Activated CD4-positive, alpha-beta memory T cell treated with anti-CD3 and anti-CD28 coated beads for 36 hours (primary cell): ENCODE measurements at regions not wholly inside any gene's neighbourhood (a gene's known extent, or its start where the extent isn't known, plus 50 kb on each side); places are given as distances from the start of the nearest gene placed in this dataset.
"Not testable (repeated sequence)": the region's sequence is repeated elsewhere in the genome, so short reads cannot be mapped to it uniquely, and the experiment has no call there.

Source experiments
- CTCF ChIA-PET: fragments of 350-600 bp; sonication (Branson Sonifier 250); formaldehyde crosslinking; loops from one replicate; lab custom pipeline; 2021; ENCODE audit warnings: antibody characterized with exemption, inconsistent platforms; lab: Charles Lee
- POLR2A ChIA-PET: fragments of 350-600 bp; sonication (Branson Sonifier 250); formaldehyde crosslinking; loops from one replicate; lab custom pipeline; 2021; ENCODE audit warnings: antibody characterized with exemption; lab: Charles Lee
- DNase-seq: peaks from one replicate; pipeline ENCODE4 v3.0.0-alpha.2; 2020
- H3K27ac Mint-ChIP-seq: one replicate; pipeline ENCODE4 v1.8.0; 2021; ENCODE audit warnings: mixed read lengths
- H3K27me3 Mint-ChIP-seq: one replicate; pipeline ENCODE4 v1.8.0; 2021; ENCODE audit warnings: mixed read lengths
- H3K36me3 Mint-ChIP-seq: one replicate; pipeline ENCODE4 v1.8.0; 2021; ENCODE audit warnings: mixed read lengths
- H3K4me1 Mint-ChIP-seq: one replicate; pipeline ENCODE4 v1.8.0; 2021; ENCODE audit warnings: low read depth, mixed read lengths
- H3K4me3 Mint-ChIP-seq: one replicate; pipeline ENCODE4 v1.8.0; 2021; ENCODE audit warnings: mild to moderate bottlenecking, mixed read lengths
- H3K9me3 Mint-ChIP-seq: one replicate; pipeline ENCODE4 v1.8.0; 2021; ENCODE audit warnings: mixed read lengths
- intact Hi-C: fragments of 100-400 bp; cut with micrococcal nuclease; formaldehyde crosslinking; loops from one replicate; pipeline ENCODE4 v1.15.1; 2023

DNA sequence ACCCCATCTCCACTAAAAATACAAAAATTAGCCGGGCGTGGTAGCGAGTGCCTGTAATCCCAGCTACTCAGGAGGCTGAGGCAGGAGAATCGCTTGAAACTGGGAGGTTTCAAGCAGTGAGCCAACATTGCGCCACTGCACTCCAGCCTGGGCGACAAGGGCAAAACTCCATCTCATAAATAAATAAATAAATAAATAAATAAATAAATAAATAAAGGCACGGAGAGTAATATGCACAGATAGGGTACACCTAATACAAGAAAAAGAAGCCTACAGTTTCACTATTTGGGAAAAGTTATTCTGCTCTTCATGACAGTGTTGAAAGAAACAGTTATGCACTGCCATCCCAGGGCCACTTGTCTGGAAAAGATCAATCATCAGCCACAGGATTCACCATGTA is 285.2 kb downstream of the GOLGA6L6 start:
- H3K9me3 Mint-ChIP-seq, H3K4me1 Mint-ChIP-seq, H3K27me3 Mint-ChIP-seq, H3K36me3 Mint-ChIP-seq, H3K27ac Mint-ChIP-seq, intact Hi-C loops, CTCF ChIA-PET, POLR2A ChIA-PET, H3K4me3 Mint-ChIP-seq, DNase-seq: not testable (repeated sequence)

DNA sequence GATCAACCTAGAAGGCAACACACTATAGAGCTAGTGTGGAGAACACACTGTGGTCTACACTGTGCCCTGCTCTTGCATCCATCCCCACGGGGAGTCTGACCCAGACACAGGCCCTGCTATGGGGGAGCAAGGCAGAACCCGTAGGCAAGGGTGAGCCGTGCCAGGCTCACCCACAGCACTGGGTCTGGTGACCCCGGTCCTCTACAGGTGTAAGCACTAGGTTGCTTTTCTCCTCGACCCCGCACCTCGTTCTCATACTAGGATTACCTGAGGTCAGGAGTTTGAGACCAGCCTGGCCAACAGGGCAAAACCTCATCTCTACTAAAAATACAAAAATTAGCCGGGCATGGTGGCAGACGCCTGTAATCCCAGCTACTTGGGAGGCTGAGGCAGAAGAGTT is 286.0 kb downstream of the GOLGA6L6 start:
- H3K36me3 Mint-ChIP-seq, H3K4me1 Mint-ChIP-seq, intact Hi-C loops, H3K4me3 Mint-ChIP-seq, POLR2A ChIA-PET, H3K27me3 Mint-ChIP-seq, DNase-seq, H3K9me3 Mint-ChIP-seq, CTCF ChIA-PET, H3K27ac Mint-ChIP-seq: not testable (repeated sequence)

DNA sequence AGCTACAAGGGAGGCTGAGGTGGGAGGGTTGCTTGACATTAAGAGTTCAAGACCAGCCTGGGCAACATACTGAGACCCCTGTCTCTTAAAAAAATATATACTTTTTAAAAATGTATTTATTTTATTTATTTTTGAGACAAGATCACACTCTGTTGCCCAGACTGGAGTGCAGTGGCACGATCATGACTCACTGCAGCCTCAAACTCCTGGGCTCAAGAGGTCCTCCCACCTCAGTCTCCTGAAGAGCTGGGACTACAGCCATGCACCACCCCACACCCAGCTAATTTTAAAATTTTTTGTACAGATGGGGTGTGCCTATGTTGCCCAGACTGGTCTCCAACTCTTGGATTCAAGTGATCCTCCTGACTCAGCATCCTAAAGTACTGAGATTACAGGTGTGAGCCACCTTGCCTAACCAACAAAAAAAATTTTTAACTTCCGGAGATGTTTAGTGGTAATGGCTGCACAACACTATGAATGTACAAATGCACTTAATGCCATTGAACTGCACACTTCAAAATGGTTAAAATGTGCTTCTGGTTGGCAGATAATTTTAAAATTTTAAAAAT is 288.5 kb downstream of the GOLGA6L6 start:
- H3K27me3 Mint-ChIP-seq, CTCF ChIA-PET, POLR2A ChIA-PET, intact Hi-C loops, DNase-seq, H3K4me3 Mint-ChIP-seq, H3K9me3 Mint-ChIP-seq, H3K36me3 Mint-ChIP-seq, H3K4me1 Mint-ChIP-seq, H3K27ac Mint-ChIP-seq: not testable (repeated sequence)

DNA sequence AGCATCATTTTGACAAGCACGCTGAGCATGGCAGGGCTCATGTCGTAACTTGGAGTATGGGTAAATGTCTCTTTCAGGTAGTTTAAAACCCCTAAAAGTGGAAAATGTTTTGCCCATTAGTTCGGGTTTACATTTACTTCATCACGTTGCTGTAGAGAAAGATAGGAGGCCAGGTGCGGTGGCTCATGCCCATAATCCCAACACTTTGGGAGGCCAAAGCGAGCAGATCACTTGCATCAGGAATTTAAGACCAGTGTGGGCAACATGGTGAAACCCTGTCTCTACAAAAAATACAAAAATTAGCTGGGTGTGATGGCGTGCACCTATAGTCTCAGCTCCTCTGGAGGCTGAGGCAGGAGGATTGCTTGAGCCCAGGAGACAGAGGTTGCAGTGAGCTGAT is 289.6 kb downstream of the GOLGA6L6 start:
- H3K27me3 Mint-ChIP-seq, intact Hi-C loops, H3K36me3 Mint-ChIP-seq, DNase-seq, H3K9me3 Mint-ChIP-seq, CTCF ChIA-PET, H3K27ac Mint-ChIP-seq, POLR2A ChIA-PET, H3K4me1 Mint-ChIP-seq, H3K4me3 Mint-ChIP-seq: not testable (repeated sequence)

- H3K4me1 Mint-ChIP-seq, DNase-seq, CTCF ChIA-PET, H3K36me3 Mint-ChIP-seq, POLR2A ChIA-PET, intact Hi-C loops, H3K9me3 Mint-ChIP-seq, H3K27ac Mint-ChIP-seq, H3K4me3 Mint-ChIP-seq, H3K27me3 Mint-ChIP-seq: not testable (repeated sequence)
These were observed 290.2 kb downstream of the GOLGA6L6 start for GRCh38 chr15:20251214-20252005.

DNA sequence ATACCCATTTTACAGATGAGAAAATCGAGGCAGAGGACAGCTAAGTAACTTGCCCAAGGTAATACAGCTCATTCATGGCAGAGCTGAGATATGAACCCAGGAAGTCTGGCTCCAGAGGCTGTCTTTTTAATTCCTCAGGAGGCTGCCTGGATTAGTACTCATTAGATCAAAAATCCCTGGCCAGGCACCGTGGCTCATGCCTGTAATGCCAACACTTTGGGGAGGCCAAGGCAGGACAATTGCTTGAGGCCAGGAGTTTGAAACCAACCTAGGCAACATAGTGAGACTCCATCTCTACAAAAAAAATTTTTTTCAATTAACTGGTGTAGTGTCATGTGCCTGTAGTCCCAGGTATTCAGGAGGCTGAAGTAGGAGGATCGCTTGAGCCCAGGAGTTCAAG is 291.4 kb downstream of the GOLGA6L6 start:
- H3K9me3 Mint-ChIP-seq, H3K4me3 Mint-ChIP-seq, DNase-seq, H3K4me1 Mint-ChIP-seq, H3K36me3 Mint-ChIP-seq, POLR2A ChIA-PET, H3K27me3 Mint-ChIP-seq, intact Hi-C loops, H3K27ac Mint-ChIP-seq, CTCF ChIA-PET: not testable (repeated sequence)

- intact Hi-C loops, H3K4me1 Mint-ChIP-seq, CTCF ChIA-PET, H3K36me3 Mint-ChIP-seq, DNase-seq, H3K9me3 Mint-ChIP-seq, H3K4me3 Mint-ChIP-seq, H3K27me3 Mint-ChIP-seq, POLR2A ChIA-PET, H3K27ac Mint-ChIP-seq: not testable (repeated sequence)
These were observed 292.0 kb downstream of the GOLGA6L6 start for GRCh38 chr15:20249677-20249970.

DNA sequence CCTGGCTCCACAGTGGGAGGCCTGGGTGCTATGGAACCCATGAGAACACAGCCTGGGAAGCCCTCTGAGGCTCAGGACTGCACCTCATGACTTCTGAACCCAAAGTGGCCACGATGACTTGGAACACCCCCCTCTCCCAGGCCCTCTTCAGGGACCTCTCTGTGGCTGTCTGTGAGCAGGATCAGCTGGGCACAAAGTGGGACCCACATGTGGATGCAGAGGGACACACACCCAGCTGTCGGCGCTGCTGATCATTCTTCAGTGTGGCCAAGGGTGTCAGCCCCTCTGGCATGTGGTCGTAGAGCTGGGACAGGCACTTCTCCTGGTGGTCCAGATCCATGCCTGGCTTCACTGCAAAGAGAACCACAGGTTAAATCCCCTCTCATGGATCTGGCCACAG is 293.2 kb downstream of the GOLGA6L6 start:
- H3K4me1 Mint-ChIP-seq, H3K4me3 Mint-ChIP-seq, POLR2A ChIA-PET, CTCF ChIA-PET, intact Hi-C loops, H3K27ac Mint-ChIP-seq, H3K36me3 Mint-ChIP-seq, H3K27me3 Mint-ChIP-seq, DNase-seq, H3K9me3 Mint-ChIP-seq: not testable (repeated sequence)

- H3K4me3 Mint-ChIP-seq, H3K36me3 Mint-ChIP-seq, POLR2A ChIA-PET, H3K27me3 Mint-ChIP-seq, DNase-seq, H3K4me1 Mint-ChIP-seq, intact Hi-C loops, H3K27ac Mint-ChIP-seq, H3K9me3 Mint-ChIP-seq, CTCF ChIA-PET: not testable (repeated sequence)
These were observed 294.5 kb downstream of the GOLGA6L6 start for GRCh38 chr15:20247137-20247536.

DNA sequence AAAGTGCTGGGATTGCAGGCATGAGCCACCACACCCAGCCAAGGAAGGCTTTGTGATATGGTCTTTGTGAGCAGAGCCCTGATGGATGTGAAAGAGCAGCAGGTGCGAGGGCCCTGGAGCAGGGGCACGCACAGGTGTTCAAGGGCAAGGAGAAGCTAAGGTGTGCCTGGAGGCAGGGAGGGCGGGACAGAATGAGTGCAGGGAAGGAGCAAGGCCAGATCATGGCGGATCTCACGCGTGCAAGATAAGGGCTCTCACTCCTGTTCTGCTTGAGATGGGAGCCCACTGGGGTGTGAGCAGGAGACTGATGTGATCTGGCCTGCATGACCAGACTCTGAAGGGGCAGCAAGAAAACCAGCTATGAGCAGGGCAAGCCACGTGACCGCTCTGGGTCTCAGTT is 295.0 kb downstream of the GOLGA6L6 start:
- intact Hi-C loops, H3K27me3 Mint-ChIP-seq, H3K4me1 Mint-ChIP-seq, DNase-seq, CTCF ChIA-PET, H3K9me3 Mint-ChIP-seq, H3K4me3 Mint-ChIP-seq, H3K36me3 Mint-ChIP-seq, POLR2A ChIA-PET, H3K27ac Mint-ChIP-seq: not testable (repeated sequence)

- POLR2A ChIA-PET, H3K27ac Mint-ChIP-seq, H3K9me3 Mint-ChIP-seq, CTCF ChIA-PET, DNase-seq, intact Hi-C loops, H3K4me3 Mint-ChIP-seq, H3K27me3 Mint-ChIP-seq, H3K36me3 Mint-ChIP-seq, H3K4me1 Mint-ChIP-seq: not testable (repeated sequence)
These were observed 295.7 kb downstream of the GOLGA6L6 start for GRCh38 chr15:20245856-20246255.

DNA sequence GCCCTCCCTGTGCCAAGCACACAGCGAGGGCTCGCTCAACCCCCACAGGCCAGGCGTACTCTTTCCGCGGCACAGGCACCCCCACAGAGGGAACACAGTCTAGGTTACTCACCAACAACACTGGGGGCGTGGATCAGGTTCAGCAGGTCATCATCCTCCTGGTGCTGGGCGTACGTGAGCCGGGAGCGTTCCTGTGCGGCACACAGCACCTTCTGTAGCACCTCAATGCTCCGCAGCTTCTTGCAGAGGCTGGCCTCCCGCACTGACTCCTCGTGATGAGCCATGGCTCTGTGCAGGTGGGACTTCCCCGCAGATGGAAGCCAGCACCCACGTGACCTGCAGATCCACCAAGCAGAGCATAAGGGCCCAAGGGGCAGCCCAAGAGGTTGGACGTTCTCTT is 296.8 kb downstream of the GOLGA6L6 start:
- CTCF ChIA-PET, POLR2A ChIA-PET, H3K36me3 Mint-ChIP-seq, H3K9me3 Mint-ChIP-seq, H3K27me3 Mint-ChIP-seq, H3K4me3 Mint-ChIP-seq, H3K27ac Mint-ChIP-seq, H3K4me1 Mint-ChIP-seq, intact Hi-C loops, DNase-seq: not testable (repeated sequence)

- H3K27me3 Mint-ChIP-seq, H3K4me1 Mint-ChIP-seq, H3K27ac Mint-ChIP-seq, CTCF ChIA-PET, intact Hi-C loops, H3K36me3 Mint-ChIP-seq, DNase-seq, H3K4me3 Mint-ChIP-seq, H3K9me3 Mint-ChIP-seq, POLR2A ChIA-PET: not testable (repeated sequence)
These were observed 297.9 kb downstream of the GOLGA6L6 start for GRCh38 chr15:20243486-20244240.
